ENCODE measurements at regions not wholly inside any gene's neighbourhood (a gene's known extent, or its start where the extent isn't known, plus 50 kb on each side); places are given as distances from the start of the nearest gene placed in this dataset.

GRCh38 chr2:156189584-156189983 lies 142.9 kb downstream of the NR4A2 start:
- no peaks in the 10 kb centered on the region for H3F3A ChIP-seq (ENCODE audit: control insufficient read depth, insufficient read depth)
- H4K20me1 ChIP-seq (ENCODE audit: control insufficient read depth, insufficient read depth, low read depth, low read length), result no peaks in the 10 kb centered on the region
- no peaks in the 10 kb centered on the region for H3K79me2 ChIP-seq (ENCODE audit: control insufficient read depth, low read length)

GRCh38 chr2:156189143-156189542 lies 143.4 kb downstream of the NR4A2 start:
- Histone ChIP-seq H3K4me1 (ENCODE audit: control insufficient read depth, low read length) (no peaks in the 10 kb centered on the region), H4K20me1 (ENCODE audit: control insufficient read depth, insufficient read depth, low read depth, low read length) (no peaks in the 10 kb centered on the region), H3K27me3 (ENCODE audit: control insufficient read depth, low read length) (no peaks in the 10 kb centered on the region), H3K9me2 (replicated peaks; ENCODE audit: control insufficient read depth, low read length) (no peaks in the 10 kb centered on the region), H3K9me3 (ENCODE audit: control insufficient read depth, insufficient read depth, low read length) (no peaks in the 10 kb centered on the region), H3K4me3 (ENCODE audit: low read length) (no peak overlapping the region), H3K4me2 (ENCODE audit: low read length) (no peak overlapping the region), H3K27ac (ENCODE audit: low read depth, low read length) (no peak overlapping the region), H3F3A (ENCODE audit: control insufficient read depth, insufficient read depth) (no peaks in the 10 kb centered on the region), H3K79me2 (ENCODE audit: control insufficient read depth, low read length) (no peaks in the 10 kb centered on the region), H3K36me3 (ENCODE audit: control insufficient read depth, low read length) (no peaks in the 10 kb centered on the region)
- TF ChIP-seq EZH2phosphoT487 (IDR thresholded peaks at IDR 0.05; ENCODE audit: borderline replicate concordance, low read length) (no peak), CTCF (IDR thresholded peaks at IDR 0.05; ENCODE audit: low read depth, low read length, poor library complexity, severe bottlenecking) (no peak)

More at GRCh38 chr2:156189584-156189983, 142.9 kb downstream of the NR4A2 start:
- TF ChIP-seq EZH2phosphoT487 (IDR thresholded peaks at IDR 0.05; ENCODE audit: borderline replicate concordance, low read length), result no peak
- no peak for TF ChIP-seq CTCF (IDR thresholded peaks at IDR 0.05; ENCODE audit: low read depth, low read length, poor library complexity, severe bottlenecking)
- no peaks in the 10 kb centered on the region for H3K36me3 ChIP-seq (ENCODE audit: control insufficient read depth, low read length)
- no peak overlapping the region for H3K4me3 ChIP-seq (ENCODE audit: low read length)
- no peaks in the 10 kb centered on the region for H3K4me1 ChIP-seq (ENCODE audit: control insufficient read depth, low read length)
- H3K27ac ChIP-seq (ENCODE audit: low read depth, low read length), result no peak overlapping the region
- no peak overlapping the region for H3K4me2 ChIP-seq (ENCODE audit: low read length)
- H3K27me3 ChIP-seq (ENCODE audit: control insufficient read depth, low read length), result no peaks in the 10 kb centered on the region
- H3K9me3 ChIP-seq (ENCODE audit: control insufficient read depth, insufficient read depth, low read length), result no peaks in the 10 kb centered on the region
- no peaks in the 10 kb centered on the region for H3K9me2 ChIP-seq (replicated peaks; ENCODE audit: control insufficient read depth, low read length)

GRCh38 chr2:156182132-156182531 lies 150.4 kb downstream of the NR4A2 start:
- Histone ChIP-seq H3K4me1 (ENCODE audit: control insufficient read depth, low read length) (no peaks in the 10 kb centered on the region), H3F3A (ENCODE audit: control insufficient read depth, insufficient read depth) (no peaks in the 10 kb centered on the region), H4K20me1 (ENCODE audit: control insufficient read depth, insufficient read depth, low read depth, low read length) (no peaks in the 10 kb centered on the region), H3K9me3 (ENCODE audit: control insufficient read depth, insufficient read depth, low read length) (no peaks in the 10 kb centered on the region), H3K36me3 (ENCODE audit: control insufficient read depth, low read length) (no peaks in the 10 kb centered on the region), H3K9me2 (replicated peaks; ENCODE audit: control insufficient read depth, low read length) (no peaks in the 10 kb centered on the region), H3K27ac (ENCODE audit: low read depth, low read length) (no peak overlapping the region), H3K4me2 (ENCODE audit: low read length) (no peak overlapping the region), H3K27me3 (ENCODE audit: control insufficient read depth, low read length) (no peaks in the 10 kb centered on the region), H3K79me2 (ENCODE audit: control insufficient read depth, low read length) (no peaks in the 10 kb centered on the region), H3K4me3 (ENCODE audit: low read length) (no peak overlapping the region)
- TF ChIP-seq EZH2phosphoT487 (IDR thresholded peaks at IDR 0.05; ENCODE audit: borderline replicate concordance, low read length), result no peak
- no peak for TF ChIP-seq CTCF (IDR thresholded peaks at IDR 0.05; ENCODE audit: low read depth, low read length, poor library complexity, severe bottlenecking)

- TF ChIP-seq EZH2phosphoT487 (IDR thresholded peaks at IDR 0.05; ENCODE audit: borderline replicate concordance, low read length), result no peak
- TF ChIP-seq CTCF (IDR thresholded peaks at IDR 0.05; ENCODE audit: low read depth, low read length, poor library complexity, severe bottlenecking), result no peak
- no peaks in the 10 kb centered on the region for H3K4me1 ChIP-seq (ENCODE audit: control insufficient read depth, low read length)
- H3K4me3 ChIP-seq (ENCODE audit: low read length), result no peak overlapping the region
- no peaks in the 10 kb centered on the region for H3F3A ChIP-seq (ENCODE audit: control insufficient read depth, insufficient read depth)
- H3K27ac ChIP-seq (ENCODE audit: low read depth, low read length), result no peak overlapping the region
- no peaks in the 10 kb centered on the region for H3K79me2 ChIP-seq (ENCODE audit: control insufficient read depth, low read length)
- H3K4me2 ChIP-seq (ENCODE audit: low read length), result no peak overlapping the region
- H3K9me2 ChIP-seq (replicated peaks; ENCODE audit: control insufficient read depth, low read length), result no peaks in the 10 kb centered on the region
- H3K27me3 ChIP-seq (ENCODE audit: control insufficient read depth, low read length), result no peaks in the 10 kb centered on the region
- no peaks in the 10 kb centered on the region for H3K9me3 ChIP-seq (ENCODE audit: control insufficient read depth, insufficient read depth, low read length)
- no peaks in the 10 kb centered on the region for H3K36me3 ChIP-seq (ENCODE audit: control insufficient read depth, low read length)
- no peaks in the 10 kb centered on the region for H4K20me1 ChIP-seq (ENCODE audit: control insufficient read depth, insufficient read depth, low read depth, low read length)
These were observed 151.3 kb downstream of the NR4A2 start for GRCh38 chr2:156181208-156181607.

Data from DOHH2 (cell line).